ENCODE measurements at regions not wholly inside any gene's neighbourhood (a gene's known extent, or its start where the extent isn't known, plus 50 kb on each side); places are given as distances from the start of the nearest gene placed in this dataset.

GRCh38 chr1:115217150-115218033, 120.7 kb downstream of the NGF start:
- no peak for TF ChIP-seq CTCF (IDR thresholded peaks at IDR 0.05)
- no peak for TF ChIP-seq POLR2A (IDR thresholded peaks at IDR 0.05)

All from esophagus squamous epithelium (tissue), 4 donors.